WTC11 (cell line): ENCODE measurements at regions not wholly inside any gene's neighbourhood (a gene's known extent, or its start where the extent isn't known, plus 50 kb on each side); places are given as distances from the start of the nearest gene placed in this dataset.

Experiments used
- ATF6 ChIP-seq: sonication (generic); formaldehyde crosslinking; IDR thresholded peaks from 2 replicates; pipeline ENCODE4 v1.8.1; 2023; ENCODE audit warnings: mild to moderate bottlenecking, missing genetic modification reagents
- CREB1 ChIP-seq: sonication (generic); formaldehyde crosslinking; IDR thresholded peaks from 2 replicates; pipeline ENCODE4 v1.8.0; 2023; ENCODE audit warnings: mild to moderate bottlenecking, missing genetic modification reagents
- CTCF ChIP-seq: fragments of 200-600 bp; IDR thresholded peaks from 2 replicates; pipeline ENCODE4 v1.8.0; 2022; ENCODE audit warnings: antibody characterized with exemption
- USF1 ChIP-seq: sonication (generic); formaldehyde crosslinking; IDR thresholded peaks from 2 replicates; pipeline ENCODE4 v1.8.0; 2022; ENCODE audit warnings: mild to moderate bottlenecking, missing genetic modification reagents
- ZNF532 ChIP-seq: fragments of 250-450 bp; sonication (Bioruptor Pico); IDR thresholded peaks from 2 replicates; pipeline ENCODE4 v1.9.0; 2021; ENCODE audit warnings: mild to moderate bottlenecking, borderline replicate concordance
- TF ChIP-seq, protein P1 (sequence below): sonication (generic); formaldehyde crosslinking; conservative IDR thresholded peaks from 2 replicates; pipeline ENCODE4 v1.8.1; 2022; ENCODE audit warnings: mild to moderate bottlenecking, missing genetic modification reagents

- TF ChIP-seq ATF6 (CRISPR knock-in tag) (no peak), CTCF (no peak), CREB1 (no peak), USF1 (CRISPR knock-in tag) (no peak), ZNF532 (CRISPR knock-in tag) (no peak)
- TF ChIP-seq, protein P1, sequence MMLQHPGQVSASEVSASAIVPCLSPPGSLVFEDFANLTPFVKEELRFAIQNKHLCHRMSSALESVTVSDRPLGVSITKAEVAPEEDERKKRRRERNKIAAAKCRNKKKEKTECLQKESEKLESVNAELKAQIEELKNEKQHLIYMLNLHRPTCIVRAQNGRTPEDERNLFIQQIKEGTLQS (CRISPR knock-in tag): no peak
Observed at GRCh38 chr10:29127037-29127700, 161.7 kb upstream of the LYZL1 start.
